ENCODE measurements at regions not wholly inside any gene's neighbourhood (a gene's known extent, or its start where the extent isn't known, plus 50 kb on each side); places are given as distances from the start of the nearest gene placed in this dataset.

DNA sequence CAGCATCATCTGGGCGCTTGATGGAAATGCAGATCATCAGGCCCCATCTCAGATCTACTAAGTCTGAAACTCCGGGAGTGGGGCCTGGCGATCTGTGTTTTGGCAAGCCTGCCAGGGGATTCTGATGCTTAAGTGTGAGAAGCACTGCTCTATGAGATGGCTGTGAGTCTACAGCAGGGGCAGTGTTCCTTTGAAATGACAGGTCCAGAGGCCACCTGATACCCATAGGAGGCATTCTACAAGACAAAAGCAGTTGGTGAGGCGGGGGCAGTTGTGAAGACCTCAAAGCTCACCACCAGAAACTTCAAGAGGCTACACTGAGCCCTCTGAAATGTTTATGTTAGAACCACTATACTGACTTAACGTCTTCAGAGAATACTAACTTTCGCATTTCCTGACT is 86.9 kb upstream of the SPATA31D4 start:
- TF ChIP-seq, protein P1, sequence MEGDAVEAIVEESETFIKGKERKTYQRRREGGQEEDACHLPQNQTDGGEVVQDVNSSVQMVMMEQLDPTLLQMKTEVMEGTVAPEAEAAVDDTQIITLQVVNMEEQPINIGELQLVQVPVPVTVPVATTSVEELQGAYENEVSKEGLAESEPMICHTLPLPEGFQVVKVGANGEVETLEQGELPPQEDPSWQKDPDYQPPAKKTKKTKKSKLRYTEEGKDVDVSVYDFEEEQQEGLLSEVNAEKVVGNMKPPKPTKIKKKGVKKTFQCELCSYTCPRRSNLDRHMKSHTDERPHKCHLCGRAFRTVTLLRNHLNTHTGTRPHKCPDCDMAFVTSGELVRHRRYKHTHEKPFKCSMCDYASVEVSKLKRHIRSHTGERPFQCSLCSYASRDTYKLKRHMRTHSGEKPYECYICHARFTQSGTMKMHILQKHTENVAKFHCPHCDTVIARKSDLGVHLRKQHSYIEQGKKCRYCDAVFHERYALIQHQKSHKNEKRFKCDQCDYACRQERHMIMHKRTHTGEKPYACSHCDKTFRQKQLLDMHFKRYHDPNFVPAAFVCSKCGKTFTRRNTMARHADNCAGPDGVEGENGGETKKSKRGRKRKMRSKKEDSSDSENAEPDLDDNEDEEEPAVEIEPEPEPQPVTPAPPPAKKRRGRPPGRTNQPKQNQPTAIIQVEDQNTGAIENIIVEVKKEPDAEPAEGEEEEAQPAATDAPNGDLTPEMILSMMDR (IDR thresholded peaks at IDR 0.05 in 2 of 3, conservative IDR thresholded peaks at IDR 0.05 in 1 of 3; ENCODE audit: control insufficient read depth in 2 of 3, extremely low read depth in 1 of 3, insufficient read depth in 1 of 3, low read depth in 3 of 3, low read length in 3 of 3): no peak
- TF ChIP-seq, protein P2, sequence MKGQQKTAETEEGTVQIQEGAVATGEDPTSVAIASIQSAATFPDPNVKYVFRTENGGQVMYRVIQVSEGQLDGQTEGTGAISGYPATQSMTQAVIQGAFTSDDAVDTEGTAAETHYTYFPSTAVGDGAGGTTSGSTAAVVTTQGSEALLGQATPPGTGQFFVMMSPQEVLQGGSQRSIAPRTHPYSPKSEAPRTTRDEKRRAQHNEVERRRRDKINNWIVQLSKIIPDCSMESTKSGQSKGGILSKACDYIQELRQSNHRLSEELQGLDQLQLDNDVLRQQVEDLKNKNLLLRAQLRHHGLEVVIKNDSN (IDR thresholded peaks at IDR 0.05; ENCODE audit: borderline replicate concordance, extremely low read length, insufficient read depth, low read depth, low read length): no peak
- TF ChIP-seq SIN3A (IDR thresholded peaks at IDR 0.05; ENCODE audit: low read depth, low read length) (no peak), TAF1 (IDR thresholded peaks at IDR 0.05; ENCODE audit: borderline replicate concordance, low read depth, low read length) (no peak), POLR2AphosphoS2 (IDR thresholded peaks at IDR 0.05; ENCODE audit: low read depth, low read length) (no peak), ZNF622 (IDR thresholded peaks at IDR 0.05) (no peak), POLR2A (IDR thresholded peaks at IDR 0.05; ENCODE audit: low read depth, low read length) (no peak)
